HepG2 (cell line): ENCODE measurements at regions not wholly inside any gene's neighbourhood (a gene's known extent, or its start where the extent isn't known, plus 50 kb on each side); places are given as distances from the start of the nearest gene placed in this dataset.

Source experiments
- ATAC-seq: fragments of 200-7000 bp; cut with Tn5 transposase; 3 replicates; pipeline ENCODE4 v1.9.1; 2020; ENCODE audit warnings: mild to moderate bottlenecking, moderate library complexity
- BruUV-seq: library from RNA; stranded (reverse); fragments of 400-500 nt; replicated peaks from 2 replicates; lab custom pipeline; 2021; lab: Mats Ljungman, UMichigan
- CTCF ChIA-PET: fragments of 300-600 bp; formaldehyde crosslinking; extraction: SDS; loops from one replicate; lab custom pipeline; 2021; ENCODE audit warnings: low total read pairs, inconsistent platforms, low intra/inter-chr PET ratio; lab: Yijun Ruan, JAX
- POLR2A ChIA-PET: fragments of 350-600 bp; sonication (Branson Sonifier 250); formaldehyde crosslinking; loops from one replicate; lab custom pipeline; 2020; ENCODE audit warnings: antibody characterized with exemption, inconsistent platforms; lab: Yijun Ruan, JAX
- DNase-seq: peaks from one replicate; pipeline ENCODE4 v3.0.0-alpha.2; 2015; ENCODE audit warnings: low spot score
- FAIRE-seq: peaks from 3 replicates; lab custom pipeline; 2011; peaks lifted over from hg19 to GRCh38; lab: Jason Lieb, UNC
- H2AFZ ChIP-seq: one replicate; pipeline ENCODE4 v1.6.1; 2011; ENCODE audit warnings: low read length, inconsistent platforms
- H3K27ac ChIP-seq: fragments of 300-600 bp; 3 replicates; pipeline ENCODE4 v1.8.0; 2011; ENCODE audit warnings: mixed run types, mild to moderate bottlenecking, mixed read lengths, low read length, inconsistent platforms; ENCODE audit not compliant: insufficient read depth; ENCODE audit errors: extremely low read length
- H3K27me3 ChIP-seq, 2 experiments: fragments of 200-600 bp in 1 of 2; 2 replicates in 1 of 2; 3 replicates in 1 of 2; pipeline versions ENCODE4 v1.6.0 to v1.8.0; 2011; ENCODE audit warnings: low read length in 2 of 2, mild to moderate bottlenecking in 2 of 2, moderate library complexity in 2 of 2, inconsistent platforms in 1 of 2; ENCODE audit not compliant: insufficient read depth in 2 of 2, control insufficient read depth in 1 of 2
- H3K36me3 ChIP-seq, 2 experiments: fragments of 200-600 bp in 1 of 2; replicated peaks in 1 of 2; 2 replicates in 1 of 2; 3 replicates in 1 of 2; pipeline versions ENCODE4 v1.5.1 to v1.8.0; 2011; ENCODE audit warnings: low read length in 2 of 2, inconsistent platforms in 1 of 2; ENCODE audit not compliant: insufficient read depth in 2 of 2, control insufficient read depth in 1 of 2
- H3K4me1 ChIP-seq: 2 replicates; pipeline ENCODE4 v1.5.1; 2012; ENCODE audit warnings: low read length, inconsistent platforms; ENCODE audit not compliant: insufficient read depth
- H3K4me2 ChIP-seq: 2 replicates; pipeline ENCODE4 v1.6.0; 2011; ENCODE audit warnings: low read depth, low read length, inconsistent platforms
- H3K4me3 ChIP-seq, 3 experiments: fragments of 200-600 bp in 1 of 3; sonication (generic), shearing (Covaris generic) in 1 of 3; replicated peaks in 1 of 3; 2 replicates each; pipeline ENCODE4 v1.5.1; 2011 to 2016; ENCODE audit warnings: low read length in 3 of 3, inconsistent platforms in 2 of 3, low read depth in 2 of 3, mild to moderate bottlenecking in 2 of 3, control low read depth in 1 of 3, mixed read lengths in 1 of 3; ENCODE audit not compliant: insufficient read depth in 1 of 3
- H3K79me2 ChIP-seq: one replicate; pipeline ENCODE4 v1.6.1; 2011; ENCODE audit warnings: low read length, inconsistent platforms; ENCODE audit not compliant: insufficient read depth
- H3K9ac ChIP-seq: 2 replicates; pipeline ENCODE4 v1.6.0; 2011; ENCODE audit warnings: mild to moderate bottlenecking, low read depth, low read length, inconsistent platforms; ENCODE audit not compliant: insufficient read depth
- H3K9me3 ChIP-seq: 2 replicates; pipeline ENCODE4 v1.5.1; 2012; ENCODE audit warnings: mild to moderate bottlenecking, low read length
- H4K20me1 ChIP-seq: 2 replicates; pipeline ENCODE4 v1.6.0; 2011; ENCODE audit warnings: inconsistent platforms, mild to moderate bottlenecking, low read length, moderate library complexity; ENCODE audit not compliant: insufficient read depth
- ARNT ChIP-seq: fragments of 450-650 bp; IDR thresholded peaks from 2 replicates; pipeline ENCODE4 v1.6.1; 2017
- DR1 ChIP-seq: sonication (generic); formaldehyde crosslinking; IDR thresholded peaks from 2 replicates; pipeline ENCODE4 v1.8.0; 2021; ENCODE audit warnings: mild to moderate bottlenecking, missing genetic modification reagents, inconsistent platforms
- EHMT2 ChIP-seq: fragments of 200-600 bp; sonication (generic); IDR thresholded peaks from 2 replicates; pipeline ENCODE4 v1.7.0; 2017; ENCODE audit warnings: antibody characterized with exemption, low read depth, low read length, borderline replicate concordance
- FOXC1 ChIP-seq: sonication (generic); formaldehyde crosslinking; IDR thresholded peaks from 2 replicates; pipeline ENCODE4 v1.8.0; 2022; ENCODE audit warnings: mild to moderate bottlenecking, missing genetic modification reagents, borderline replicate concordance
- HOXA5 ChIP-seq: sonication (generic); formaldehyde crosslinking; IDR thresholded peaks from 2 replicates; pipeline ENCODE4 v1.4.0; 2020; ENCODE audit warnings: missing genetic modification reagents
- HOXA7 ChIP-seq: sonication (generic); formaldehyde crosslinking; IDR thresholded peaks from 2 replicates; pipeline ENCODE4 v1.8.1; 2022; ENCODE audit warnings: mild to moderate bottlenecking, missing genetic modification reagents, moderate library complexity
- RBM22 ChIP-seq: fragments of 200-400 bp; formaldehyde crosslinking; optimal IDR thresholded peaks from 2 replicates; pipeline ENCODE3; 2017; ENCODE audit warnings: mild to moderate bottlenecking, low read length, moderate library complexity
- RFXANK ChIP-seq: IDR thresholded peaks from 2 replicates; pipeline ENCODE4 v1.6.1; 2016
- SAP130 ChIP-seq: IDR thresholded peaks from 2 replicates; pipeline ENCODE4 v1.6.1; 2016; ENCODE audit warnings: low read depth
- SNRNP70 ChIP-seq: fragments of 200-400 bp; formaldehyde crosslinking; IDR thresholded peaks from 2 replicates; pipeline ENCODE4 v1.6.1; 2017; ENCODE audit warnings: mild to moderate bottlenecking, low read depth, low read length, moderate library complexity
- TCF7L2 ChIP-seq: IDR thresholded peaks from 2 replicates; pipeline ENCODE4 v1.6.1; 2011; ENCODE audit warnings: mild to moderate bottlenecking, low read depth, low read length, moderate library complexity
- ZFX ChIP-seq: sonication (generic); formaldehyde crosslinking; IDR thresholded peaks from 2 replicates; pipeline ENCODE4 v1.4.0; 2020; ENCODE audit warnings: mild to moderate bottlenecking, low read depth, missing genetic modification reagents, moderate library complexity
- ZNF670 ChIP-seq: sonication (generic); formaldehyde crosslinking; IDR thresholded peaks from 2 replicates; pipeline ENCODE4 v1.8.0; 2022; ENCODE audit warnings: mild to moderate bottlenecking, missing genetic modification reagents, borderline replicate concordance
- ZNF775 ChIP-seq: sonication (generic); formaldehyde crosslinking; IDR thresholded peaks from 2 replicates; pipeline ENCODE4 v1.4.0; 2020; ENCODE audit warnings: missing genetic modification reagents, mild to moderate bottlenecking, moderate library complexity, borderline replicate concordance
- ZSCAN20 ChIP-seq: sonication (generic); formaldehyde crosslinking; IDR thresholded peaks from 2 replicates; pipeline ENCODE4 v1.4.0; 2020; ENCODE audit warnings: missing genetic modification reagents, mild to moderate bottlenecking, borderline replicate concordance
- ZZZ3 ChIP-seq: sonication (generic); formaldehyde crosslinking; IDR thresholded peaks from 2 replicates; pipeline ENCODE4 v1.4.0; 2020; ENCODE audit warnings: missing genetic modification reagents, mild to moderate bottlenecking, borderline replicate concordance
- WGBS: methylation state at CpG from one replicate; pipeline ENCODE4 v1.1.6; 2017; ENCODE audit warnings: low lambda C conversion rate; 5-methylcytosine and 5-hydroxymethylcytosine counted together
- in situ Hi-C: cut with HindIII; loops from 2 replicates; pipeline ENCODE4 v1.10.0; 2017; ENCODE audit warnings: low pct_unique_long_range_greater_than_20kb; ENCODE audit not compliant: extremely low pct_ligation_motif_present
- intact Hi-C: fragments of 100-400 bp; cut with micrococcal nuclease; formaldehyde crosslinking; loops from one replicate; pipeline ENCODE4 v1.10.0; 2022; ENCODE audit not compliant: unreplicated experiment
- TF ChIP-seq, protein P1 (sequence below): sonication (generic); formaldehyde crosslinking; IDR thresholded peaks from 2 replicates; pipeline ENCODE4 v1.4.0; 2020; ENCODE audit warnings: missing genetic modification reagents, mild to moderate bottlenecking, borderline replicate concordance
- TF ChIP-seq, protein P2 (sequence below): sonication (generic); formaldehyde crosslinking; IDR thresholded peaks from 2 replicates; pipeline ENCODE4 v1.5.1; 2020; ENCODE audit warnings: missing genetic modification reagents, mild to moderate bottlenecking, borderline replicate concordance

DNA sequence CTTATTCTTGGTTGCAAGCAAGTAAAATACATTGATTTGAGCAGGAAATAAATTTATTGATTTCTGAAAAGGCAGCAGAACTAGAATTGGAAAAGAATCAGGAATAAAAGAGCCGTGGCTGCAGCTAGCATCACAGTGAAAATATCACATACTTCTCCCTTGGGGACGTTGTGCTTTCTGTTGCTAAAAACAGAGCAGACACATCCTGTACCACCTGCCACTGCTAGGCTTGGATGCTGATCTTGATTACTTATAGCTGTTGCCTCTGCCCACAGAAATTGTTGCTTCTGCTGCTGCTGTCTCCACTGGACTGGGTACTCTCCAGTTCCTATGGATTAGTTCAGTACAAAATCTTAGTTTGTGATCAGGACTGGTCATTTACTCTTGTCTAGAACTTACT, 283.8 kb downstream of the C3orf38 start:
- no TSS peak for BruUV-seq
- WGBS: 3% methylated on average over 2 of the region's 2 CpGs
- no peak for TF ChIP-seq RBM22
- TF ChIP-seq TCF7L2: no peak
- no peak for TF ChIP-seq SNRNP70
- no peak for TF ChIP-seq DR1 (CRISPR knock-in tag)
- TF ChIP-seq, protein P1, sequence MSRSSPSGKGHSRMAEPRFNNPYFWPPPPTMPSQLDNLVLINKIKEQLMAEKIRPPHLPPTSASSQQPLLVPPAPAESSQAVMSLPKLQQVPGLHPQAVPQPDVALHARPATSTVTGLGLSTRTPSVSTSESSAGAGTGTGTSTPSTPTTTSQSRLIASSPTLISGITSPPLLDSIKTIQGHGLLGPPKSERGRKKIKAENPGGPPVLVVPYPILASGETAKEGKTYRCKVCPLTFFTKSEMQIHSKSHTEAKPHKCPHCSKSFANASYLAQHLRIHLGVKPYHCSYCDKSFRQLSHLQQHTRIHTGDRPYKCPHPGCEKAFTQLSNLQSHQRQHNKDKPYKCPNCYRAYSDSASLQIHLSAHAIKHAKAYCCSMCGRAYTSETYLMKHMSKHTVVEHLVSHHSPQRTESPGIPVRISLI (CRISPR knock-in tag): no peak
- TF ChIP-seq ZSCAN20 (CRISPR knock-in tag): no peak
- no peak for TF ChIP-seq SAP130 (CRISPR knock-in tag)
- no peak for TF ChIP-seq ZNF670 (CRISPR knock-in tag)
- TF ChIP-seq FOXC1 (CRISPR knock-in tag): no peak
- TF ChIP-seq EHMT2: no peak
- TF ChIP-seq, protein P2, sequence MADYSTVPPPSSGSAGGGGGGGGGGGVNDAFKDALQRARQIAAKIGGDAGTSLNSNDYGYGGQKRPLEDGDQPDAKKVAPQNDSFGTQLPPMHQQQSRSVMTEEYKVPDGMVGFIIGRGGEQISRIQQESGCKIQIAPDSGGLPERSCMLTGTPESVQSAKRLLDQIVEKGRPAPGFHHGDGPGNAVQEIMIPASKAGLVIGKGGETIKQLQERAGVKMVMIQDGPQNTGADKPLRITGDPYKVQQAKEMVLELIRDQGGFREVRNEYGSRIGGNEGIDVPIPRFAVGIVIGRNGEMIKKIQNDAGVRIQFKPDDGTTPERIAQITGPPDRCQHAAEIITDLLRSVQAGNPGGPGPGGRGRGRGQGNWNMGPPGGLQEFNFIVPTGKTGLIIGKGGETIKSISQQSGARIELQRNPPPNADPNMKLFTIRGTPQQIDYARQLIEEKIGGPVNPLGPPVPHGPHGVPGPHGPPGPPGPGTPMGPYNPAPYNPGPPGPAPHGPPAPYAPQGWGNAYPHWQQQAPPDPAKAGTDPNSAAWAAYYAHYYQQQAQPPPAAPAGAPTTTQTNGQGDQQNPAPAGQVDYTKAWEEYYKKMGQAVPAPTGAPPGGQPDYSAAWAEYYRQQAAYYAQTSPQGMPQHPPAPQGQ (CRISPR knock-in tag): no peak
- no peak for TF ChIP-seq ZNF775 (CRISPR knock-in tag)
- no peak for TF ChIP-seq ZFX (CRISPR knock-in tag)
- no peak for TF ChIP-seq HOXA7 (CRISPR knock-in tag)
- TF ChIP-seq RFXANK: no peak
- no peak for TF ChIP-seq ZZZ3 (CRISPR knock-in tag)
- TF ChIP-seq ARNT: no peak
- no peak for TF ChIP-seq HOXA5 (CRISPR knock-in tag)

More for the DNA sequence above, 283.8 kb downstream of the C3orf38 start:
- H3K4me1 ChIP-seq: no peaks in the 10 kb centered on the region
- CTCF ChIA-PET: no interaction called here
- H4K20me1 ChIP-seq: no peaks in the 10 kb centered on the region
- intact Hi-C loops: no loop called here
- no peak overlapping the region for H3K4me3 ChIP-seq
- H3K27me3 ChIP-seq: no peaks in the 10 kb centered on the region
- H3K4me2 ChIP-seq: no peak overlapping the region
- FAIRE-seq (no peak), ATAC-seq (no peak), DNase-seq (no peak)
- H2AFZ ChIP-seq: no peak overlapping the region
- in situ Hi-C loops: no loop called here
- POLR2A ChIA-PET: no interaction called here
- H3K36me3 ChIP-seq: no peaks in the 10 kb centered on the region
- no peak overlapping the region for H3K27ac ChIP-seq
- no peaks in the 10 kb centered on the region for H3K79me2 ChIP-seq
- H3K9ac ChIP-seq: no peak overlapping the region
- H3K9me3 ChIP-seq: no peaks in the 10 kb centered on the region
